Neural cell (in vitro differentiated cells): ENCODE measurements at regions not wholly inside any gene's neighbourhood (a gene's known extent, or its start where the extent isn't known, plus 50 kb on each side); places are given as distances from the start of the nearest gene placed in this dataset.

Experiments
- EZH2 ChIP-seq: fragments of 200-600, 300-800 bp; shearing (Covaris generic), sonication (generic); IDR thresholded peaks from 2 replicates; pipeline ENCODE4 v1.6.1; 2014; ENCODE audit warnings: antibody characterized with exemption, low read length, borderline replicate concordance, mild to moderate bottlenecking; ENCODE audit not compliant: insufficient read depth, poor library complexity, severe bottlenecking
- POLR2AphosphoS5 ChIP-seq: IDR thresholded peaks from 2 replicates; pipeline ENCODE4 v1.6.1; 2012
- TAF1 ChIP-seq: IDR thresholded peaks from 2 replicates; pipeline ENCODE4 v1.6.1; 2012; ENCODE audit warnings: low read depth
- TF ChIP-seq, protein P1 (sequence below): fragments of 450-650 bp; IDR thresholded peaks from 2 replicates; pipeline ENCODE4 v1.5.1; 2014; ENCODE audit warnings: antibody characterized with exemption, mild to moderate bottlenecking, moderate library complexity; ENCODE audit not compliant: poor library complexity, severe bottlenecking
- TF ChIP-seq, protein P2 (sequence below): IDR thresholded peaks from 2 replicates; pipeline ENCODE4 v1.6.1; 2012; ENCODE audit warnings: borderline replicate concordance

DNA sequence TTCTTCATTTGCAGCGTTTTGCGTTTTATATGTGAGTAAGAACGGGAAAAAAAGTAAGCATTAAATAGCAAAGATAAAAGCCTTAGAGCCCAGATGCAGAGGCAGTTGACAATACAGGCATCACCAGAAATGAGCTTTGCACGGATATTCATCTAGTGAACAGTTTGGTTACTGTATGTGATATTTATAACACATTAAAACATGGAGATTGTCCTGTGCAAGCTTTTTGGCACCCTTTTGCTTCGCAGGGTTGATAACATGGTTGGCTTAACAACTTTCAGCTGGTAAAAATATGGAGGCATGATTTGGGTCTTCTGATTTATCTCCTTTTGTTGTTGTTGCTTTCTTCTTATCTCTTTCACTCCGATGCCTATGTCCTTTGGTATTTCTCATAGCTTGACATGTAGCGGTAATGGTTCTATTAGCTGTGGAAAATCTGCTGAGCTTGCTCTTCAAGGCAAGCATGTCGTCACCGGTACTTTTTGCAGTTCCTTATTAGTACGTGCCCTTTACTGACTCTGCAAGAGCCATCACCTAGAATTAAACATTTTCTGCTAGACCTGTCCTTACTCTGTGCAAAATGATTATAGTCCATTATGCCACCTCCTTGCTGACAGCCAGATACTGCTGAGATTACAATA, 102.9 kb downstream of the PCDH7 start:
- TF ChIP-seq, protein P1, sequence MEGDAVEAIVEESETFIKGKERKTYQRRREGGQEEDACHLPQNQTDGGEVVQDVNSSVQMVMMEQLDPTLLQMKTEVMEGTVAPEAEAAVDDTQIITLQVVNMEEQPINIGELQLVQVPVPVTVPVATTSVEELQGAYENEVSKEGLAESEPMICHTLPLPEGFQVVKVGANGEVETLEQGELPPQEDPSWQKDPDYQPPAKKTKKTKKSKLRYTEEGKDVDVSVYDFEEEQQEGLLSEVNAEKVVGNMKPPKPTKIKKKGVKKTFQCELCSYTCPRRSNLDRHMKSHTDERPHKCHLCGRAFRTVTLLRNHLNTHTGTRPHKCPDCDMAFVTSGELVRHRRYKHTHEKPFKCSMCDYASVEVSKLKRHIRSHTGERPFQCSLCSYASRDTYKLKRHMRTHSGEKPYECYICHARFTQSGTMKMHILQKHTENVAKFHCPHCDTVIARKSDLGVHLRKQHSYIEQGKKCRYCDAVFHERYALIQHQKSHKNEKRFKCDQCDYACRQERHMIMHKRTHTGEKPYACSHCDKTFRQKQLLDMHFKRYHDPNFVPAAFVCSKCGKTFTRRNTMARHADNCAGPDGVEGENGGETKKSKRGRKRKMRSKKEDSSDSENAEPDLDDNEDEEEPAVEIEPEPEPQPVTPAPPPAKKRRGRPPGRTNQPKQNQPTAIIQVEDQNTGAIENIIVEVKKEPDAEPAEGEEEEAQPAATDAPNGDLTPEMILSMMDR, result no peak
- TF ChIP-seq, protein P2, sequence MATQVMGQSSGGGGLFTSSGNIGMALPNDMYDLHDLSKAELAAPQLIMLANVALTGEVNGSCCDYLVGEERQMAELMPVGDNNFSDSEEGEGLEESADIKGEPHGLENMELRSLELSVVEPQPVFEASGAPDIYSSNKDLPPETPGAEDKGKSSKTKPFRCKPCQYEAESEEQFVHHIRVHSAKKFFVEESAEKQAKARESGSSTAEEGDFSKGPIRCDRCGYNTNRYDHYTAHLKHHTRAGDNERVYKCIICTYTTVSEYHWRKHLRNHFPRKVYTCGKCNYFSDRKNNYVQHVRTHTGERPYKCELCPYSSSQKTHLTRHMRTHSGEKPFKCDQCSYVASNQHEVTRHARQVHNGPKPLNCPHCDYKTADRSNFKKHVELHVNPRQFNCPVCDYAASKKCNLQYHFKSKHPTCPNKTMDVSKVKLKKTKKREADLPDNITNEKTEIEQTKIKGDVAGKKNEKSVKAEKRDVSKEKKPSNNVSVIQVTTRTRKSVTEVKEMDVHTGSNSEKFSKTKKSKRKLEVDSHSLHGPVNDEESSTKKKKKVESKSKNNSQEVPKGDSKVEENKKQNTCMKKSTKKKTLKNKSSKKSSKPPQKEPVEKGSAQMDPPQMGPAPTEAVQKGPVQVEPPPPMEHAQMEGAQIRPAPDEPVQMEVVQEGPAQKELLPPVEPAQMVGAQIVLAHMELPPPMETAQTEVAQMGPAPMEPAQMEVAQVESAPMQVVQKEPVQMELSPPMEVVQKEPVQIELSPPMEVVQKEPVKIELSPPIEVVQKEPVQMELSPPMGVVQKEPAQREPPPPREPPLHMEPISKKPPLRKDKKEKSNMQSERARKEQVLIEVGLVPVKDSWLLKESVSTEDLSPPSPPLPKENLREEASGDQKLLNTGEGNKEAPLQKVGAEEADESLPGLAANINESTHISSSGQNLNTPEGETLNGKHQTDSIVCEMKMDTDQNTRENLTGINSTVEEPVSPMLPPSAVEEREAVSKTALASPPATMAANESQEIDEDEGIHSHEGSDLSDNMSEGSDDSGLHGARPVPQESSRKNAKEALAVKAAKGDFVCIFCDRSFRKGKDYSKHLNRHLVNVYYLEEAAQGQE, result no peak
- TF ChIP-seq TAF1 (no peak), POLR2AphosphoS5 (peak; percentile 69), EZH2 (no peak)
